HG02852 (cell line): ENCODE measurements at regions not wholly inside any gene's neighbourhood (a gene's known extent, or its start where the extent isn't known, plus 50 kb on each side); places are given as distances from the start of the nearest gene placed in this dataset.
A peak's percentile ranks its signal among the peaks of the same experiment; 100 is the strongest.

Source experiments
- ATAC-seq: cut with Tn5 transposase; IDR thresholded peaks from one replicate; pipeline ENCODE4 v1.9.1; 2021; ENCODE audit warnings: mild to moderate bottlenecking, moderate library complexity; ENCODE audit not compliant: unreplicated experiment

DNA sequence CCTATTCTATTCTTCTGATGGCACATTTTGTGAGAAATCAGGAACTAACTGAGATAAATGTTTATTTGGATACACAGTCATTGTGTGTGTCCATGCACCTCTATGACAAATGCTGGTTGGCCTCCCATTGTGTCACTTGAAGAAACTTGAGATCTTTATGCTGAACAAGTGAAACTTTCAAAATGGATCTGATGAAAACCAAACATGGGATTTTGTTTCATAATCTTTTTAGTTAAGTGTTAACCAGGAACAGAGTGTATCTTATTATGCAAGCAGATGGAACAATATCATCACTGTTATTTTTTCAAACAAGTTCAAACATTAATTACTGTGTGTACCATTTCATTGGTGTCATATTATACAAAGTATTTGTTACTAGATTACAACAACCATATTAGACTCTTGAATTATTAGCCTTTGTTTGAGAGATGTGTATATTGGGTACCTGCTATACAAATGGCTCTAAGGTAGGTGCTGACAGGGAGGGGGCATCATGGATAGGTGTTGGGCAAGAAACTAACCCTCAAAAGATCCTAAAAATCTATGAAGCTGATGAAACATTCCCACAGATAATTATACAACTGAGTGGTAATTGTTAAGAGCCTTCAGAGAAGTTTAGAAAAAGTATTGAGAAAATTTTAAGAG is 159.8 kb downstream of the PALM2AKAP2 start:
- no peak for ATAC-seq

DNA sequence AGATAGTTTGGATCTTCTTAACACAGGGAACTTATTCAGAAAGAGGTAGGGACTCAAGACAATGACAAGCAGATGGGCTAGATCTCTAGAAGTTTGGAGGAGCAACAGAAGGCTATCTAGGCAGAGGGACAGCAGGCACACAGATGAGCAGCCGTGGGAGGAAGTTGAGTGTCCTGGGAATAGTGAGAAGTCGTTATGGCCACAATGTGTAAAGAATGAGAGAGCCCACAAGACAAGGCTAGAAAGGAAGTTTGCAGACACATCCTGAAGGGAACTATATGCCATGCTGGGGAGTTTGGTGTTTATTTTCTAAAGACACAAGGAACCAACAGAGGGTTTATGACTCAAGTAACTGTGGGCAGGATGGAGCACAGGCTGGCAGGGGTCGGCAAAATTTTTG is 160.6 kb downstream of the PALM2AKAP2 start:
- no peak for ATAC-seq

DNA sequence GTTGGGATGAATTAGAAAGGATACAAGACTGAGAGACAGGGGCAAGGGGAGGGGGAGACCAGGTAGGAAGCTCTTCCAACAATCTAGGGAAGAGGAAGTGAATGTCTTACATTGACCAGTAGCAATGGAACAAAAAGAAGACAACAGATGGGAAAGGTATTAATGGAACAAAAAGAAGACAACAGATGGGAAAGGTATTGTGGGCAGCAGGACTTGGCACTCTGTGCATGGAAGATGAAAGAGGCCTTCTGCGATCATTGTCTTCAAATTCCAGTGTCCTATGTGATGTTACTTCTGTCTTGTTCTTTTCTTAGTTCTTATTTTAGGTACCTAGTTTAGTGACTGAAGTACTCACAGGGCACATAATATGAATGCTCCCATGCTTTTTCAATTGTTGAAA is 161.8 kb downstream of the PALM2AKAP2 start:
- no peak for ATAC-seq

DNA sequence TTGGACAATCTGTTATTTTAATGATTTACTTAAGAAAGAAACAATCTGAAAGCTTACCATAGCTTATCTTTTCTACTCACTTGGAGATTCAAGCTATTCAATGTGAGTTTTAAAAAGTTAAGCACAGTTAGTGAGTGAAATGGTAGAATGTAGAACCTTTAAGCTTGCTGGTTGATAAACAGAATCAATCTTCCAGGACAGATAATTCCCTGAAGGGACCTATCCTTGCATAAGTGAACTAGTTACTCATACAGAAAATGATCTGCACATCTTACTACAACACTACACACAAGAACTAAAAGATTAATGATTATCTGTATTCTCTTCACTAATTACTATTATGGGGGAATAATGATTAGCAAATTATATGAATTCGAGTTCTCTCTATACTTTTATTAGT is 165.6 kb downstream of the PALM2AKAP2 start:
- no peak for ATAC-seq

DNA sequence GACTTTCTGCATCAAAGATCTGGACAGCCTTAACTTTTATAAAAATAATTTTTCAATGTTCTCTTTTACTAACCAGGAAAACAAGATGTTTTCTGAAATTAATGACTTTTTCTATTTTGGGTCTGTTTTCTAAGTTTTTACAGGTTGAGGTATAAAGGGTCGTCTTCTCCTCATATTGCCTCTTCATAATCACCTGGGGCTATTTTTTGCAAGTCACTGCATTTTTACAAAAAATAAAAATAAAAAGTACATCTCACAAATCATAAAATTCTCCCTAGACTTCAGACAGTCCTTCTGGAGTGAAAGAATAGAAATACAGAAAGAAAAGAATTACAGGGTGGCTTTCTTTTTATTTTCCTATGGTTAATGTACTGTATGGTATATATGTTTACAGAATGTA is 168.5 kb downstream of the PALM2AKAP2 start:
- no peak for ATAC-seq

DNA sequence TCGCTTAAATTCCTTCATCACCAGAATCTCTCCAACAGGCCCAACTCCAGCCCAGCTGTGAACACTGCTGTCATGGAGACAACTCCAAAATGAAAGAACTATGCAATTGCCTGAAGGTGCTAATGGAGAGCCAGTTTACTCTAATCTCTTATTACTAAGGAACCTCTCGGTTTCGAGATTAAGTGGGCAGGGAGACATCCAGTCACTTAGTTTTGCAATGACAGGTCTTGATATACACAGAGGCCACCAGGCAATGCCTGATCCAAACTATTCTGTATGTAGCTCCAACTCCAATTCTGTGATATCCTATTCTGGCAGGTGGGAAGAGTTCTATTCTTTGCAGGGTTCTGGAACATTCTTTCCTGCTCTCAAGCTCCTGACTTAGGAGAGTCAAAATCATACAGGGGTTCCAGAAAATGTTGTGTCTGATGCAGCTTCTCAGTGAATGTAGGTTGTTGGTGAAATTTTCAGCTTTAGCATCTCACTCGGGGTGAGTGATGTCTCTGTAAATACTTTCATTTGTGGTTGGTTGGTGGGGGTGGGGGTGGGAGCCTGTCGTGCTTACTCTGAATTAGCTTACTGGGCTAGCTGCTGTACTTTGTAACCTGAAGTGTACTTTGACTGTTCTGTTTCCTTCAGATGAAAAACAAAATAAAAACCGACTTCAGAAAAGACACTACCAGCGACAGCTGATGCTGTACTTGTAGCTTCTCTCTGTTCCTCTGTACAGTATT is 170.9 kb downstream of the PALM2AKAP2 start:
- peak; percentile 60 for ATAC-seq

DNA sequence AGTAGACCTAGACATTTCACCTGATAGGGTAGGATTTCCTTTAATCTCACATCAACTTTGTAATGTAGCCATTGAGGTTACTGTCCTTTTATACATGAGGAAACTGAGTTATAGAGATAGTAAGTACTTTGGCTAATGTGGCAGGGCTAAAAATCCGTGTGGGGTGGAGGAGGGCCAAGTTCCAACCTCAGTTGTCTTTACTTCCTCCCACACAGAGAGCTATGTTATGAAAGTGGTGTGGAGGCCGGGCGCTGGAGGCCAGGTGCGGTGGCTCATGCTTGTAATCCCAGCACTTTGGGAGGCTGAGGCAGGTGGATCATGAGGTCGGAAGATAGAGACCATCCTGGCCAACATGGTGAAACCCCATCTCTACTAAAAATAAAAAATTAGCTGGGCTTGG is 173.3 kb downstream of the PALM2AKAP2 start:
- ATAC-seq = no peak

DNA sequence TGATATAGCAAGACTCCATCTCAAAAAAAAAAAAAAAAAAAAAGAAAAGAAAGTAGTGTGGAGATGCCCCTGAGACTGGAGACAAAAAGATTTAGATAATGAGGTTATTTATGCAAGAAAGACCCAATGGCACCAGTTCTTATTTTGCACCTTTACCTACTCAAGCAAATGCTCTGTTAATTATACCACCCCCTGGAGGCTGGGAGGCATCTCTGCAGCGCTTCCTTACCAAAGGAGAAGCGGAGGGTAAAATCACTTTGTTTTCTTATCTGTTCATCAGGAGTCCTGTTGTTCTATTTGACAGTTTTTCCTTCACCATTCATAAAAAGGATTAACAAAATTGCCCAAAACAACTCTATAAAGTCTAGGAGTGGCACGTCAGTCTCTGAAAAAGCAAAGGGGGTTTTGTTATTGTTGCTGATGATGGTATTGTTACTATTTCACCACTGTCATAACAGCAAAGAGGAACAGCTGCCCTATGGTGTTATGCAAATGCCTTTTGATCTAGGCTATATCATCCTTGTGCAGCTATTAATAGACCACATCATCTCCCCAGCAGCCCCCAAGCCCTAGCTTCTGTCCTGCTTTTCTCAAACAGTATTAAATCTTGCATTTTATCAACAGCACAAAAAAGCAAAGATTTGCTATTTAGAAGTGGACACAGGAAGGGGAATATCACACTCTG is 174.0 kb downstream of the PALM2AKAP2 start:
- ATAC-seq = no peak

DNA sequence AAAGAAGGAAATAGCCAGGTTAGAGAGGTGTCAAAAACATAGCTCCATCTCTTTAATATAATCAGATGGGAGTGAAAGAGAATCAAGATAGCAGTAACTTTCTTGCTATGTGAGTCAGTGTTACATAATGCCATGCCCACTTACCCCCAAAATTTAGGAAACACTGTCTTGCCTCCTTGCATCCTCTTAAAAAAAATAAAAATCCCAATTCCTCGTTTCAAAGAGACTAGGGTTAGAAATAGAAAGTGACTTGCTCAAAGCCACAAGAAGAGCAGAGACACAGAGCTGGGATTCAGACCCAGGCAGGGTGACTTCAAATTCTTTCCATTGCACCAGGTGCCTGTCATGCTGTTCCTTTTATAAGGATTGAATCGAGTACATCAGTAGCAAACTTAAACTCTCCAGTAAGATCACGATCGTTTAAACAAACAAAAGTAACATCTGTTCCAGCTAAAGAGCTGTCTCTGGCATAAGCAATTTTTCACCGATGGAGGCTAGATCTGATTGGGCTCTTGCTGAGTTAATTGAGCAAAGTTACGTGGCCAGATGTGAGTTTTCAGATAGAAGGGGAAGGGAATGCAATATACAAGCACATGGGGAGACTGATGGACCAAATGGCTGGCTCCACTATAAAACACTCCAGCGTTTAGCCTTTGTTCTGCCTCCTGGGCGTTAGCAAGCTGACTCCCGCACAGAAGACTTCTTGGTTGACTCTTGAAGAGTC is 176.9 kb downstream of the PALM2AKAP2 start:
- ATAC-seq = no peak

DNA sequence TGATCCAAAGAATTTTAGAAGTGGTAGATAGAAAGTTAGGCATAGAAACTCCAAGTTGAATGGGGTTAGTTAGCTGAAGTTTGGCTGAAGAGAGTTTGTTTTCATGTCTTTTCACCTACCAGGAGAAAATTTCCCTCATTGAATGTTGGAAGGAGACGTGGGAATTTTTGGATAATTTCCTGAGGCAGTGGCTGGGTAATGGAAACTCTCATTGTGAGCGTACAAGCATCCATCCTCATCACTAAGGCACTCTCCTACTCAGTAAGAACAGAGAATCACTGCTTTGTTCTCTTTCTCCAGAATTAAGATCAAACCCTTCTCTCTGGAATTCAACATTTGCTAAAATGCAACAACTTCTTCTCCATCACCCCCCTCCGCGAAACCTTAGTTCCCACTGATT is 179.7 kb downstream of the PALM2AKAP2 start:
- no peak for ATAC-seq

DNA sequence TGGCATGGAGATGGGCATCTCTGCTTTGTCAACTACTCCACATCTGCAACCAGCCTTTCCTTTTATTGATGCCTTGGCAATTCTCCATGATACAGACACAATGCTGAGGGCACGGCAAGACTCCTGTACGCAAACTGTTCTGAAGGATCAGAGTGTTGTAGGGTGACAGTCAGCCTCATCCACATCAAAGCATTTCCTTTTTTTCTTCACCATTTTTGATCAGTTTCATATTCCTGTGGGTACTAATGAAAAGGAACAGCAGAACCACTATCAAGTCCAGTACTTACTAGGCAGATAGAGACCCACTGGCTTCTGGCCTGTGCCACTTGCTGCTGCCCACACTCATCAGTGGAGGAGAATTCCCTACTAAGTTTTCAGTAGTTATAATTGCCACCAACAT is 181.6 kb downstream of the PALM2AKAP2 start:
- ATAC-seq = no peak

DNA sequence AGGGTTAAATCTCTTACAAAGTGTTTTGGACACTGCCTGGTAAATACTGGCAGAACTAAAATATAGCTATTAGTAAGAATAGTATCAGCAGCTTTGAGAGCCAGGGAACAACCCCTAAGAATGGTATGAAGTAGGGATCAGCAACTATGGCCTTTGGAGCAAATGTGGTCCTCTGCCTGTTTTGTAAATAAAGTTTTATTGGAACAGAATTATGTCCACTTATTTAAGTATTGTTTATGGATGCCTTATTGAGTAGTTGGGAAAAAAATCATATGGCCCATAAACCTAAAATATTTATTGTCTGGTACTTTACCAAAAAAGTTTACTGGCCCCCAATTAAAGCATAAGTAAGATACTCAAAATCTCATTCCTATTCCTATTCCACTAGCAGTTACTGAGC is 182.2 kb downstream of the PALM2AKAP2 start:
- ATAC-seq = no peak

DNA sequence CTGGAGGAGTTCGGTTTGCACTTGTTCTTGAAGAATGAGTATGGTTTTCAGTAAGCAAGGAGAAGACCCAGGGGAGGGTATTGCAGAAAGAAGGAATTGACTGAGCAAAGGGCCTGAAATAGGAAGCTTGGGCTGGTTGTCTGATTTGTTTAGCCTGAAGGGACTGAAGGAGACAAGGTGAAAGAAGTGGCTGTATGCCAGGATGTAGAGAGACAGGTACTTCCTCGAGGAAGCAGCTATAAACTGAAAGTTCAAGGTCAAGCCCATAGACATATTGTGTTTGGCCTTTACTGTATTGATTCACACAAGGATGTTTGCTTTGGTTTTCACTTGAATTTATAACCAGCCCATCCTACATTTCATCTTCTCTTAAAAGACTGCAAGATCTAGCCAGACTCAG is 183.1 kb downstream of the PALM2AKAP2 start:
- no peak for ATAC-seq

DNA sequence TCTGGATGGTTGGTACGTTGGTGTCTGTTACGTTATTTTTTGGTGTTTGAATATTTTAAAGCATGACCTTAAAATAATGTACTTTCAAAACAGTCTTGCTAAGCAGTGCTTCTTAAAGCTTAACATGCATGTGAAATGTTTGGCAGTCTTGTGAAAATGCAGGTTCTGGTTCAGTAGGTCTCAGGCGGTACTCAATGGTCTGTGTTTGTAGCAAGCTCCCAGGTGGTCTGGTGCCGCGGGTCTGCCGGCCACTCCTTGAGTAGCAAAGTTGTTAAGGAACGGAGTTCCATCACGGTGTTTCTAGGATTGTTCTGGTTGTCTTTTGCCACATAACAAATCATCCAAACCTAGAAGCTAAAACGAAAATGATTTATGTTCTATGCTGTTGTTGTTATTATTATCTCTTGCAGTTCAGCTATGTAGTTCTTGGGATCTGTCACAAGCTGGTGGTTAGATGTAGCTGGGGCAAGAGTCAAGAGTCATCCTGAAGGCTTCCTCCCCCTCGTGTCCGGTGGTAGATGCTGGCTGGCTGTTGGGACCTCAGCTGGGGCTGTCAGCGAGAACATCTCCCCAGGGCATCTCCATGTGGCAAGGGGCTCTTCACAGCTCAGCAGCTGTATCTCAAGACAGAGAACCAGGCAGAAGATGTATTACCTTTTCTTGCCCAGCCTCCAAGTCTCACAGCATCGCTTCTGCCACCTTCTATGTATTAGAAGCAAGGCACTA is 186.8 kb downstream of the PALM2AKAP2 start:
- peak; percentile 27 for ATAC-seq

DNA sequence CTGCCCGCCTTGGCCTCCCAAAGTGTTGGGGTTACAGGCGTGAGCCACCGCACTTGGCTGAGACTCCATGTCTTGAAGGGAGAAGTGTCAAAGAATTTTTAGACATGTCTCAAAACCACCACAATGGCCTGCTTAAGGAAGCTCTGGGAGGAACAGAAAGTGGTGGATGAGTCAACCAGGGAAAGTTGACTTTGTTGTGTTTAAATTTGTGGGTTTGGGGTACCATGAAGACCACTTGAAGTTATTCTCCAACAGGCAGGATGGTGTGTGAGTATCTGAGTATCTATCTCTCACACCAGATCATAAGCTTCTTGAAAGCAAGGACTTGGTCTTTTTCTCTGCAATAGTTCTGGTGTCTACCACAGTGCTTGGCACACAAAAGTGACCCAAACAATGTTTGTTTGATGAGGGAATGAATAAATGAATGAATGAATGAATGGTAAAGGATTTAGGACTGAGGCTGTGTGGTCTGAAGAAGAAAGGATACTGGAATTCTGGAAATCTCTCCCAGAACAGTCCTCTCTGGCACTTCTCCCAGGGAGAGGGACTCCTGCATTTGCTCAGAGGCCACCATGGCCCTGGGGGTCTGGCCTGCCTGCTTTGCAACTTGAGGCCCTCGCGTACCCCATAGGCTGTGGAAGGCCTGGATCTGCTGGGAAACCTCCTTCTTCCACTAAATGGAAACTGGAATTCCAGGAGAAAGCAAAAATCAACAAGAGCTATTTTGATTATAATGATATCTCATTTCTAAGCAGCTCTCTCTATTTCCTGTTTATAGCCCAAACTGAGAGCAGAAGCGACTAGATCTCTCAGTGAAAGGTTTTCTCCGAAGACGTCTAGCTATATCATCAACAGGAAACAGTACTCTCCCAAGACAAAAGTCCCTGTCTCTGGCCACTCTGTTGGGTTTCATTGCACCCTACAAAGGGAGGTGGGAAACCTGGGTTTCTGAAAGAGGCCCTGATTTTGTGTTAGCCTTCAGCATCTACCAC is 187.9 kb downstream of the PALM2AKAP2 start:
- ATAC-seq = peak; percentile 41

DNA sequence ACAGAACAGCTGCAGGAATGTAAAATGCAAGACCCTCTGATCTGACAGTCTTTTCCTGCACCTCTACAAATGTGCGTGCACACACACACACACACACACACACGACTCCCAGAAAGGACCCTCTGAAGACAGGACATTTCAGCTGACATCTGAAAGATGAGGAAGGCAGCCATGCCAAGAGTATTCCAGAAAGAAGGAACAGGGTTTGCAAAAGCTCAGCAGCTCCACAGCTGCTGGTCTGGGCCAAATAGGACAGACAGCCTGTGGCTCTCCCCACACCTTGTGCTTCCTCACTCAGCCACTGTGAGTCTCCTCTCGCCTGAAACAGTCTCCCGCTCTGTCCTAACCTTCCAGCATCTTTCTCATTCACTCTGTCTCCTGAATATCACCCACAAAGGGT is 189.0 kb downstream of the PALM2AKAP2 start:
- no peak for ATAC-seq

DNA sequence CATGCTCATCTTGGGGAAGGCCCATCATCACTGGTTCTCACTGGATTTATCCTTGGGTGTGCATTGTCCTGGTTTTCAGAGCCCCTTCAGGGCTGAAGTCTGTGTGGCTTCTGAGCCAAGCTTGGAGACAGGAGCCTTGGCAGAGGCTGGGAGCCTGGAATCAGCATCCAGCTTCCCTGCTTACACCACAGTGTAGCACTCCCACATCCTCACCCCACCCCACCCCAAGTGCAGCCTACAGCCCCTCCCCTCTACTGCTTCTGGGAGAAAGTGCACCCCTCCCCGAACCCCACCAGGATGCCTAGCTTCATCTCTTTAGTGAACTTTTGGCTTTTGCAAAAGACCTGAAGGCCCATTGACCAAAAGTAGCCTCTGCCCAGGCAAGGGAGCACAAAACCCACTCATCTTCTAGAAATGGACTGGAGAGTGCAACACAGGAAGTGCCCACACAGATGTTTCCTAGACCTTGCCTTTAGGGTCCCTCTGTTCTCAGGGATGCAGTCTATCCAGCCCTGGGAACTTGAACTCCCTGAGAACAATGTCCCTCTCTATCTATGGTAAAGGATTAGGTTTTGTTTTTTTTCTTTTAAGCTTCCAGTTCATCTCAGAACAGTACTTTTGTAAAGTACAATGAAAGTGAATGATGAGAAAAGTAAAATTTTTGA is 189.7 kb downstream of the PALM2AKAP2 start:
- no peak for ATAC-seq

DNA sequence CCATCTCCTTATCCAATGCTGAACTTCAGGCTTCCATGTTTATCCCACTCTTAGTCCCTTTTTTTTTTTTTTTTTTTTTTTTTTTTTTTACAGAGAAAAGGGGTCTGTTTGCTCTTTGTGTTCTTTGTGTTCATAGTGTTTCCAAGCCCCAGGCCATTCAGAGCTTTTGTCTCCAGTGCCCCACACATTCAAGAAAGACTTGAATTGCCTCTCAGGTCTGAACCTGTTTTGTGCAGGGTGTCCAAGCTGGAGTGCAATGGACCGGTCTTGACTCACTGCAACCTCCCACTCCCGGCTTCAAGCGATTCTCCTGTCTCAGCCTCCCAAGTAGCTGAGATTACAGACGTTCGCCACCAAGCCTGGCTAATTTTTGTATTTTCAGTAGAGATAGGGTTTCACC is 191.2 kb downstream of the PALM2AKAP2 start:
- ATAC-seq = no peak
